Middle frontal gyrus (tissue), 1 donor: ENCODE measurements at regions not wholly inside any gene's neighbourhood (a gene's known extent, or its start where the extent isn't known, plus 50 kb on each side); places are given as distances from the start of the nearest gene placed in this dataset.
"Not testable (repeated sequence)": the region's sequence is repeated elsewhere in the genome, so short reads cannot be mapped to it uniquely, and the experiment has no call there.

ENCODE experiments used
- DNase-seq: peaks from one replicate; pipeline ENCODE4 v3.0.0-alpha.2; 2015; ENCODE audit warnings: low spot score; ENCODE audit errors: extremely low spot score

DNA sequence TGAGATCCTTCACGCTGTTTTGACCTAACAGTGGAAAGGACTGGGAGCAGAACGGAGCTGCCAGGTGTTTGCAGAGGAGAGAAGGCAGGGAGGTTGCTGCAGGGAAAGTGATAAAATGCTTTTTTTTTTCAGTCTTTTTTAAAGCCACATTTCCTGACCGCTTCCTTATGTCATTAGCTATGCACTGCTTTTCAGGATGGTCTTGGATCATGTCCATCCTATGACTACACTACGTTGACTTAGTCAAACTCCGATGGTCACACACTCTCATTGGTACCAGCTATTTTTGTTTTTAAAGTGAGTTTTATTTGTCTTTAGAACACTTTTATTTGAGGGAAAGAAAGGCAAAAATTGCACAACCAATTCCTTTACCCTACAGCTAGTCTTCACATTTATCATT lies 89.2 kb upstream of the EXOC2 start:
- no peak for DNase-seq

- DNase-seq, result no peak
Observed at GRCh38 chr6:781350-781961, 88.5 kb upstream of the EXOC2 start.

DNA sequence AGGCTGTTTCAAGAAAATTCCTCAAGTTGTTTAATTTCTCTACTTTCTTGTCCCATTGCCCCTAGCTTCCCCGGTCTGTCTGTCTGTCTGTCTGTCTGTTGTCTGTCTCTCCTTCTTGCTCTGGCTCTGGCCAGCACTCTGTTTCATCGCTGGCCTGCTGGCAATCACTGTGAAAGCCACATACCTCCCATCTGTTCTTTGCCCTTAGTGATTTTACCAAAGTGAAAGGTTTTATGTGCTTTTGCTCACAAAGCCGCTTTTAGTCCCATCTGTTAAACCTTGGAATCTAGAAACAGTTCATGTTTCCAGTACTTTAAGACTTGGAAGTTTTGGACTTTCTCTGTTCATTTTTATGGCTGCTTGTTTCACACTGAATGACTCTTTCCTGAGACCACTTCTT lies 87.8 kb upstream of the EXOC2 start:
- DNase-seq, result no peak

DNA sequence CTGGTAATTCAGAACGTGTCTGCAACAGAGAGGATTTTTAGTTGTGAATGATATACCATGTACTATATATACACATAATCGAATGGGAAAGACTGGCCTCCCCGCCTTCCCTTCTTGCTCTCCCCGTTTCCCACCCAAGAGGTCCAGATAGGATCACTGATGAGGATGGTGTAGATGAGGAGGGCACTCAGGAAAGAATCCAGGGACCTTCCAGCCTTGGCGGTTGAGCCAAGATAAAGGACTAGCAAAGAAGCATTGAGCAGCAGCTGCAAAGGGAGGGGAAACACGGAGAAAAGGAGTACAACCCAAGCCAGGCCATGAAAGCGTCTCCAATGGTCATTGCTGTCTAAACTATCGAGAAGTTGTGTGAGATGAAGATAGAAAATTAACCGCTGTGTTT lies 84.0 kb upstream of the EXOC2 start:
- DNase-seq, result no peak

DNA sequence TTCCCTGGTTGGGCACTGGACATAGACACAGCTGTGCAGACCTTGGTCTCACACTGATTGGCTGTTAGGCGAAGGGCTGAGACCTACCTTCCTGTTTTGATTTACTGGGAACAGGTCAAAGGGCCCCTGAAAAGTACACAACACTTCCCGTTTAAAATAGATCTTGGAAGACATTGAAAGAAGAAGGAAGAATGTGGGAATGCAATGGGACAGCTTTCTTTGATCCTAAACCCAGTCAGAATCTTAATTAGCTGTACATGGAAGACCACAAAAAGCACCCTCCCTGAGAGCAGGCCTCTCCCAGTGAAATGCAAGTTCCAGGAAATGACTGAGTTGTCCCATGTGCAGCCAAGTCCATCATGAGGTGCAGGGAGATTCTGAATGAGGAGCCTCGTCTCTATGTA lies 83.6 kb upstream of the EXOC2 start:
- no peak for DNase-seq

DNA sequence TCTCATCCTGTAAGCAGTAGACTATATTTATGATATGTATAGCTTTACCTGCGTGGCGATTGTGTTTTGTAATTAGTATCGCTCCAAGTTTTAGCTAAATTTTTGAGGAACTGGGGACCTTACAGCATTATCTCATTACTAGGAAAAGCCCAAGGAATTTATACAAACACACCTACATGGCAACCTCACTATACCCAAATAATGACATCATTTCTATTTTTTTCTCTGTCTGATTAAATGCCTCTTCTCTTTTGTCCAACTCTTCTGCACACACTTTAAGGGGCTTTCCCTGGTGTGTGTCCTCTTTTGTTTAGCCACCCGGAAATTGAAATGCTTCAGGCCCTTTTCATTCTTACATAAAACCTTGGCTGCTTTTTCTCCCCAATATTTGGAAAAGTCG lies 82.9 kb upstream of the EXOC2 start:
- DNase-seq, result no peak

DNA sequence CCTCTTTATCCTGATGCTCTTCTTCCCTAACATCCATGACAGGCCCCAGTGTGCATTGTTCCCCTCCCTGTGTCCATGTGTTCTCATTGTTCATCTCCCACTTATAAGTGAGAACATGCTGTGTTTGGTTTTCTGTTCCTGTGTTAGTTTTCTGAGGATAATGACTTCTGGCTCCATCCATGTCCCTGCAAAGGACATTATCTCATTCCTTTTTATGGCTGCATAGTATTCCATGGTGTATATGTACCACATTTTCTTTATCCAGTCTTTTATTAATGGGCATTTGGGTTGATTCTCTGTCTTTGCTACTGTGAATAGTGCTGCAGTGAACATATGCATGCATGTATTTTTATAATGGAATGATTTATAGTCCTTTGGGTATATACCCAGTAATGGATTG lies 78.7 kb upstream of the EXOC2 start:
- not testable (repeated sequence) for DNase-seq

DNA sequence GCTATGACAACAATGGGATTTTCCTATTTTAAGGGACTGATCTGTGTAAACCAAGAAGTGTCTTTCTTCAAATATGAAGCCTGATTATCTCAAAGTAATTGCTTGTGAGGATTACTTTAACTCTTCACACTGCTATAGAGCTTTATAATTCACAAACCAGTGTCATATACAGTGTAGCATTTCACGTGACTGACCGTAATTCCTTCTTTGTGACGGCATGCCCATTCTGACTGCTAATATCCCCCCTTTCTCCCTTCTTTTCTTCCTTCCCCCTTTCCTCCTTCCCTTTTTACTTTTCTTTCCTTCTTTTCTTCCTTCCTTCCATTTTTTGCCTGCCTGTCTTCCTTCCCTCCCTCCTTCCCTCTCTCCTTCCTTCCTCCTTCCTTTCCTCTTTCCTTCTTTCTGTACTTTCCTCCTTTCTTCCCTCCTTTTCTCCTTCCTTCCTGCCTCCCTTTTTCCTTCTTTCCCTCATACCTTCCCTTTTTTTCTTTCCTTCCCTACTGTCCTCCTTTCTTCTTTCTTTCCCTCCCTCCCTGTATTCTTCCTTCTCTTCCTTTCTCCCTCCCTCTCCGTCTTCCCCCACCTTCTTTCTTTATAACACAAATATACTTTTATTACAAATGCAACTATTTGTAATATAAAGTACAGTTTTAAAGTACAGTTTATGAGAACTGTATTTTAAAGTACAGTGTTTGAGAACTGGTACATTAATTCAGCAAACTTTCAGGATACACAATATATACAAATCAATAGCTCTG lies 75.0 kb upstream of the EXOC2 start:
- no peak for DNase-seq

- no peak for DNase-seq
Observed at GRCh38 chr6:766625-767024, 73.7 kb upstream of the EXOC2 start.

DNA sequence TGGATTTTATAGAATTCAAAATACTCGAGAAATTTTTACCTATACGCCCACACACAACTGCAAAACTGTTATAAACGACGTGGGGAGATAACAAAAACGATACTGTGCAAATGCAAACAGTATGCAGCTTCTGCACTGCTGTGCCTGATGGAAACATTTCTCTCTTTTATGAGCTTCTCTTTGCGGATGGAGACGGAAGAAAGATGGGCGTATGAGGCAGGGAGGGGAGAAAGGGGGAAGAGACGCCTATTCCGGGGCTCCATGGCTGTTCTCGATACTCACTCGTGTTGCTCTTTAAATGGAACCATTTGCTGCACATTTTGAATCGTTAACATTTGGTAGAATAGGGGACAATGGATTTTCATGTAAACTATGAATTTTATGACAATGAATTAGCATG lies 69.1 kb upstream of the EXOC2 start:
- DNase-seq, result no peak

DNA sequence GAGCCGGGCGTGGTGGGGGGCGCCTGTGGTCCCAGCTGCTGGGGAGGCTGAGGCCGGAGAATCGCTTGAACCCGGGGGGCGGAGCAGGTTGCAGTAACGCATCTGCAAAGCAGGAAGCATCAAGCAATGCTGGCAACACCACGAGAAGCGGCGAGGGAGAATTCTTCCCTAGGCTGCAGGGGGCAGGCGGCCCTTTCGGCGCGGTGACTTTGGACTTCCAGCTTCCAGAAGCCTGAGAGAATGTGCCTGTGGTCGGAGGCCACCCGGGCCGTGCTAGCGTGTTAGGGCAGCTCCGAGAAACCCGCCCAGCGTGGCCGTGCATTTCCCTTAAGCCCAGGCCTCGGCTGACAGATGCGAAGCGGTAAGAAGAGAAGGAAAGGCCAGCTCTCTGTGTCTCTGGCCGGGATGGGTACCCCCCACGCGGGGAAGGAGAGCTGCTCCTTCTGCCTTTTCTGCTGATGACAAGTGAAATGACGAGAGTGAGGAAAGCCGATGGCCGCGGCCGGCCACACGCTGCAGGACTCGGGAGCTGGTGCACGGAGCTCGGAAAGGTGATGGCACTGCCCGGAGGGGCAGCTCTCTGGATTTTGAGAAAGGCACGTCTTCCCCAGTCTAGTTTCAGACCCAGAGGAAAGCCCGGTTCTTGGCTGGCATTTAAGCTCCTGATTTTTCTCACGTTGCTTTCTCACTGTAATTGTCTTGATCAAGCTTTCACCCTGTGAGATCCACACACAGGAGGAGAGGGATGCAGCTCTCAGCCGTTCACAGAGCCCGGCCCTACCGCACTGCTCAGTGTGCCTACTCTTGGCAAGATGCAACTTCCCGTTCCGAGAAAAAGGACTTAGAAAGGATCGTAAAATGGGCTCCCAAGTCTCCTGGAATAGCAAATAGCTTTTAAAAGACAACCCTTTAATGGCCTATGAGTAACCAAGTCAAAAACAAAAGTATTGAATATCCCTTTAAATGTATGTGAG lies 68.3 kb upstream of the EXOC2 start:
- no peak for DNase-seq

DNA sequence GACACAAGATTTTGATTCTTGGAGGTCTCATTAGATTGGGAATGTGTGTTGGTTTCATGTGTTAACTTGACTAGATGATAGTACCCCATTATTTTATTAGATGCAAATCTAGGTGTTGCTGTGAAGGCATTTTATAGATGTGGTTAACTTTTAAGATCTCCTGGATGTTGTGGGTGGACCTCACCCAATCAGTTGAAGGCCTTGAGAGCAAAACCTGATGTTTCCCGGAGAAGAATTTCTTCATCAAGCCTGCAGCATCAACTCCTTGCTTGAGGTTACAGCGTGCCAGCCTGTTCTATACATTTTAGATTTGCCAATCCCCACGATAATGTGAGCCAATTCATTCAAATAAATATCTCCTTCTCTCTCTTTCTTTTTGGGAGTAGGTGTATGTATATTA lies 66.8 kb upstream of the EXOC2 start:
- DNase-seq, result no peak

- no peak for DNase-seq
Observed at GRCh38 chr6:756224-756623, 63.3 kb upstream of the EXOC2 start.

- DNase-seq, result no peak
Observed at GRCh38 chr6:754202-754601, 61.3 kb upstream of the EXOC2 start.

- no peak for DNase-seq
Observed at GRCh38 chr6:753486-753885, 60.5 kb upstream of the EXOC2 start.

DNA sequence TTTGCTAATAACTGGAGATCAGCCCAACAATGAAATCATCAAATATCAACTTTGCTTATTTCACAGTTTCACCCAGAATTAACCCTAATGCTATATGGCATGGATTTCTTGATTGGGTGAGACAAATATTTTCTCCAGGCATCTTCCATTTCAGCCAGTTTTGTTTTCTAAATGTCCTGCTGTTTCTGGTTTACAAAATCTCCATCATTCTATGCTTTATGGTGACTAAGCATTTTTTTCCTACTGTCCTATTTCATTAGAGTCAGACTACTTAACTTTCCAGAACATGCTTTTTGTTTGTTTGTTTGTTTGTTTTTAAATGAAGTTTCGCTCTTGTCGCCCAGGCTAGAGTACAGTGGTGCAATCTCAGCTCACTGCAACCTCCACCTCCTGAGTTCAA lies 59.5 kb upstream of the EXOC2 start:
- DNase-seq, result no peak

DNA sequence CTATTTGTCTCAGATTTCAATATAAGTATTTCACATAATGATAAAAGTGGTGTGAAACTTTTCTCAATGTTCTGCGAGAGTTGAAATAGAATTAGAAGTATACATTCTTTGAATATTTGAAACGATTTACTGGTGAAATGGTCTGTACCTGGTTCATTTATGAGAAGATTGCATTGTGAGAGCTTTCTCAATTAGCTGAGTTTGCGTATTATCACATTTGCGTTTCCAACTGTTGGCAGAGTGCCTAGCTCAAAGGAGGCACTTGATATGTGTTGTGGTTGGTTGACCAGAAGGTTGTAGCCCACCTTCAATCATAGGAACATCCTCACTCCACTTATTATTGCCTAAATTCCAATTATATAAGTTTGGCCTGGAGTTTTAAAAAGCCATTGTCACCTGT lies 58.8 kb upstream of the EXOC2 start:
- no peak for DNase-seq

DNA sequence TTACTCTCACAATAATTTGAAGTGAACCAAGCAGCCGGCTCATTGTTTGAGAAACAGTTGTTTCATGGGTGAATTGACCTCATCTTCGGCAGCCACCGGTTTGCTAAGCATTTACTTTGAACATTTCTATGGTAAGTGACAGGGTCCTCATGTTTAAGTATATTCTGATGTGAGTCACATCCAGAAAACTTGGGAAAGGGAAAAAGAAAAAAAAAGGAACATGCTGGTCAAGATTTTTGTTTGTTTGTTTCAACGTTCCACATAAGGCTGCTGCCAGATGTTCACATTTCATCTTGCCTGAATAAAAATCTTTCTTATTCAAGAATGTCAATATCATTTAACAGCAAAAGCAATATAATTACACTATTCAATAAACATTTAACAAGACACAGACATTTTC lies 55.0 kb upstream of the EXOC2 start:
- no peak for DNase-seq

GRCh38 chr6:747028-747427 lies 54.1 kb upstream of the EXOC2 start:
- DNase-seq, result no peak

GRCh38 chr6:744666-745353 lies 51.9 kb upstream of the EXOC2 start:
- no peak for DNase-seq

DNA sequence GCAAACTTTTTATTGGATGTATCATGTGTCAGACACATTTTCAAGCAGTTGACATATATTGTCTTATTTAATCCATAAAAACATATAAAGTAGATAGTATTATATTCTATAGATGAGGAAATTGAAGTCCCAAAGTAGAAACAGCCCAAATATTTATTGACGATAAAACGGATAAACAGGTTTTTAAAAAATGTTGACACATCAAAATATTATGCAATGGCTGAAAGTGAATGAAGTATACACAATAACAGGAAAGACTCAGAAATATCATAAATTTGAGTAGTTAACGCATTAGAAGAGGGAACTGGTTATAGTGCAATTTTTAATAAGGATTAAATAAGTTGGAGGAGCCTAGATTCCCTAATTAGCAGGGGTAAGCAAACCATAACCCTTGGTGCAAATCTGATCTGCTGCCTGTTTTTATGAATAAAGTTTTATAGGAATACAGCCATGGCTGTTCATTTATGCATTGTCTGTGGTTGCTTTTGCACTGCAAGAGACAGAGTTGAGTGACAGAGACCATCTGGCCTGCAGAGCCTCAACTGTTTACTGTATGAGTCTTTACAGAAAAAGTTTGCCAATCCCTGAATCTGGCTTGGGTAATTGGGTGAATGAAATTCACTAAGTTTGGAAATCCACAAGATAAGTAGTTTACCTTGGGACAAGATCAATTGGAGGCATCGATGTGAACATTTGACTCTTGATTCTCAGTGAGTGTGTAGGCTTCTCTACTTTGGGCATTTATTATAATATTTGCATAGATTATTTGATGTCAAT lies 50.6 kb upstream of the EXOC2 start:
- no peak for DNase-seq
